ENCODE measurements at regions not wholly inside any gene's neighbourhood (a gene's known extent, or its start where the extent isn't known, plus 50 kb on each side); places are given as distances from the start of the nearest gene placed in this dataset.

GRCh38 chr13:64993514-64994164 is 2236.5 kb downstream of the PCDH9 start:
- H3K27me3 ChIP-seq (ENCODE audit: insufficient read depth, low read length), result no peaks in the 10 kb centered on the region
- H3K27ac Mint-ChIP-seq (ENCODE audit: unreplicated experiment), result no peak overlapping the region
- no peak overlapping the region for H3K4me3 ChIP-seq (ENCODE audit: insufficient read depth, low read depth, low read length)
- H3K27me3 Mint-ChIP-seq (ENCODE audit: low read depth, unreplicated experiment), result no peaks in the 10 kb centered on the region
- no peak overlapping the region for H2AFZ ChIP-seq (ENCODE audit: low read depth, low read length)
- no peaks in the 10 kb centered on the region for H3K36me3 ChIP-seq (ENCODE audit: insufficient read depth, low read length)
- H3K36me3 Mint-ChIP-seq (ENCODE audit: low read depth, unreplicated experiment), result no peaks in the 10 kb centered on the region
- H3K4me1 Mint-ChIP-seq (ENCODE audit: low read depth, unreplicated experiment), result no peaks in the 10 kb centered on the region
- H3K9me3 ChIP-seq (ENCODE audit: insufficient read depth, low read depth, low read length), result no peaks in the 10 kb centered on the region
- H4K20me1 ChIP-seq (ENCODE audit: insufficient read depth, low read length), result no peaks in the 10 kb centered on the region
- no peak for TF ChIP-seq CTCF (IDR thresholded peaks at IDR 0.05; ENCODE audit: insufficient read depth, low read depth, low read length)
- TF ChIP-seq EZH2 (IDR thresholded peaks at IDR 0.05; ENCODE audit: insufficient read depth, low read length), result no peak
- H3K9ac ChIP-seq (ENCODE audit: low read length), result no peak overlapping the region
- H3K79me2 ChIP-seq (ENCODE audit: insufficient read depth, low read length), result no peaks in the 10 kb centered on the region
- no peaks in the 10 kb centered on the region for H3K4me1 ChIP-seq (ENCODE audit: insufficient read depth, low read length)
- no peaks in the 10 kb centered on the region for H3K9me3 Mint-ChIP-seq (ENCODE audit: unreplicated experiment)
- FAIRE-seq (no peak), DNase-seq (ENCODE audit: low read depth) (no peak)
- no peak overlapping the region for H3K27ac ChIP-seq (ENCODE audit: low read depth, low read length)
- H3K4me3 Mint-ChIP-seq (ENCODE audit: unreplicated experiment), result no peak overlapping the region
- no peak overlapping the region for H3K4me2 ChIP-seq (ENCODE audit: low read length)

- Histone ChIP-seq H3K4me2 (ENCODE audit: low read length) (no peak overlapping the region), H3K36me3 (ENCODE audit: insufficient read depth, low read length) (no peaks in the 10 kb centered on the region), H3K4me3 (ENCODE audit: insufficient read depth, low read depth, low read length) (no peak overlapping the region), H3K9me3 (ENCODE audit: insufficient read depth, low read depth, low read length) (no peaks in the 10 kb centered on the region), H3K9ac (ENCODE audit: low read length) (no peak overlapping the region), H3K79me2 (ENCODE audit: insufficient read depth, low read length) (no peaks in the 10 kb centered on the region), H3K27me3 (ENCODE audit: insufficient read depth, low read length) (no peaks in the 10 kb centered on the region), H3K4me1 (ENCODE audit: insufficient read depth, low read length) (no peaks in the 10 kb centered on the region), H3K27ac (ENCODE audit: low read depth, low read length) (no peak overlapping the region), H2AFZ (ENCODE audit: low read depth, low read length) (no peak overlapping the region), H4K20me1 (ENCODE audit: insufficient read depth, low read length) (no peaks in the 10 kb centered on the region)
- DNase-seq (ENCODE audit: low read depth) (peak; percentile 1), FAIRE-seq (no peak)
- Mint-ChIP-seq H3K27me3 (ENCODE audit: low read depth, unreplicated experiment) (no peaks in the 10 kb centered on the region), H3K27ac (ENCODE audit: unreplicated experiment) (no peak overlapping the region), H3K4me3 (ENCODE audit: unreplicated experiment) (no peak overlapping the region), H3K9me3 (ENCODE audit: unreplicated experiment) (no peaks in the 10 kb centered on the region), H3K4me1 (ENCODE audit: low read depth, unreplicated experiment) (no peaks in the 10 kb centered on the region), H3K36me3 (ENCODE audit: low read depth, unreplicated experiment) (no peaks in the 10 kb centered on the region)
- TF ChIP-seq EZH2 (IDR thresholded peaks at IDR 0.05; ENCODE audit: insufficient read depth, low read length), result no peak
Measured at GRCh38 chr13:64992314-64992713, 2237.8 kb downstream of the PCDH9 start.

GRCh38 chr13:64985075-64985474 is 2245.1 kb downstream of the PCDH9 start:
- no peak overlapping the region for H3K27ac Mint-ChIP-seq (ENCODE audit: unreplicated experiment)
- no peak overlapping the region for H3K4me2 ChIP-seq (ENCODE audit: low read length)
- FAIRE-seq (no peak), DNase-seq (ENCODE audit: low read depth) (no peak)
- no peak overlapping the region for H3K9ac ChIP-seq (ENCODE audit: low read length)
- TF ChIP-seq CTCF (IDR thresholded peaks at IDR 0.05; ENCODE audit: insufficient read depth, low read depth, low read length) (no peak), EZH2 (IDR thresholded peaks at IDR 0.05; ENCODE audit: insufficient read depth, low read length) (no peak)
- no peaks in the 10 kb centered on the region for H3K27me3 ChIP-seq (ENCODE audit: insufficient read depth, low read length)
- no peaks in the 10 kb centered on the region for H4K20me1 ChIP-seq (ENCODE audit: insufficient read depth, low read length)
- H2AFZ ChIP-seq (ENCODE audit: low read depth, low read length), result no peak overlapping the region
- H3K4me3 Mint-ChIP-seq (ENCODE audit: unreplicated experiment), result no peak overlapping the region
- H3K9me3 Mint-ChIP-seq (ENCODE audit: unreplicated experiment), result peaks cover 6% of the 10 kb centered on the region
- no peaks in the 10 kb centered on the region for H3K79me2 ChIP-seq (ENCODE audit: insufficient read depth, low read length)
- H3K4me1 Mint-ChIP-seq (ENCODE audit: low read depth, unreplicated experiment), result no peaks in the 10 kb centered on the region
- H3K36me3 Mint-ChIP-seq (ENCODE audit: low read depth, unreplicated experiment), result no peaks in the 10 kb centered on the region
- no peak overlapping the region for H3K27ac ChIP-seq (ENCODE audit: low read depth, low read length)
- no peak overlapping the region for H3K4me3 ChIP-seq (ENCODE audit: insufficient read depth, low read depth, low read length)
- no peaks in the 10 kb centered on the region for H3K9me3 ChIP-seq (ENCODE audit: insufficient read depth, low read depth, low read length)
- H3K4me1 ChIP-seq (ENCODE audit: insufficient read depth, low read length), result no peaks in the 10 kb centered on the region
- no peaks in the 10 kb centered on the region for H3K36me3 ChIP-seq (ENCODE audit: insufficient read depth, low read length)
- H3K27me3 Mint-ChIP-seq (ENCODE audit: low read depth, unreplicated experiment), result no peaks in the 10 kb centered on the region

Data from astrocyte (in vitro differentiated cells and primary cell).